Neuron (in vitro differentiated cells): ENCODE measurements at regions not wholly inside any gene's neighbourhood (a gene's known extent, or its start where the extent isn't known, plus 50 kb on each side); places are given as distances from the start of the nearest gene placed in this dataset.
"Not testable (repeated sequence)": the region's sequence is repeated elsewhere in the genome, so short reads cannot be mapped to it uniquely, and the experiment has no call there.

Experiments used
- H2AFZ ChIP-seq: one replicate; pipeline ENCODE4 v1.6.1; 2013; ENCODE audit warnings: low read depth, mild to moderate bottlenecking, inconsistent platforms, low read length, moderate library complexity
- H3K27me3 ChIP-seq: one replicate; pipeline ENCODE4 v1.6.1; 2013; ENCODE audit warnings: low read length; ENCODE audit not compliant: insufficient read depth
- H3K36me3 ChIP-seq: one replicate; pipeline ENCODE4 v1.6.1; 2013; ENCODE audit warnings: low read length; ENCODE audit not compliant: insufficient read depth
- H3K4me1 ChIP-seq: one replicate; pipeline ENCODE4 v1.6.1; 2013; ENCODE audit warnings: low read length; ENCODE audit not compliant: insufficient read depth
- H3K4me3 ChIP-seq: 2 replicates; pipeline ENCODE4 v1.5.1; 2013; ENCODE audit warnings: mild to moderate bottlenecking, low read length, moderate library complexity
- H3K9me3 ChIP-seq: one replicate; pipeline ENCODE4 v1.6.1; 2013; ENCODE audit warnings: low read length

DNA sequence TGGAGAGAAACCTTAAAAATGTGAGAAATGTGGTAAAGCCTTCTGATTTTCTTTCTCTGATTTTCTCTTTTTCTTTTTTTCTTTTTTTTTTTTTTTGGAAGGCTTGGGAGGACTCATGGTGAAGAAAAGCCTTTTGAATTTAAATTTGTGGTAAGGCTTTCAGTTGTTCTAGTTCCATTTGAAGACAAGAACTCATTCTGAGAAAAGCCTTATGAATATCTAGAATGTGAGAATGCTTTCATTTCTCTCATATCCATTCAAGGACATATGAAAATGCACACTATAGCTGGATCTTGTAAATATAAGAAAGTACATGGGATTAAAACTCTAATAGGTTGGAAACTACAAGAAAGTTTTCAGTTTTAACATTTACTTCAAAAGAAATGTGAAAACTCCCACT is 1045.2 kb upstream of the NRXN1 start:
- Histone ChIP-seq H3K9me3 (no peaks in the 10 kb centered on the region), H3K4me3 (no peak overlapping the region), H3K27me3 (no peaks in the 10 kb centered on the region), H3K4me1 (no peaks in the 10 kb centered on the region), H2AFZ (no peak overlapping the region), H3K36me3 (no peaks in the 10 kb centered on the region)

DNA sequence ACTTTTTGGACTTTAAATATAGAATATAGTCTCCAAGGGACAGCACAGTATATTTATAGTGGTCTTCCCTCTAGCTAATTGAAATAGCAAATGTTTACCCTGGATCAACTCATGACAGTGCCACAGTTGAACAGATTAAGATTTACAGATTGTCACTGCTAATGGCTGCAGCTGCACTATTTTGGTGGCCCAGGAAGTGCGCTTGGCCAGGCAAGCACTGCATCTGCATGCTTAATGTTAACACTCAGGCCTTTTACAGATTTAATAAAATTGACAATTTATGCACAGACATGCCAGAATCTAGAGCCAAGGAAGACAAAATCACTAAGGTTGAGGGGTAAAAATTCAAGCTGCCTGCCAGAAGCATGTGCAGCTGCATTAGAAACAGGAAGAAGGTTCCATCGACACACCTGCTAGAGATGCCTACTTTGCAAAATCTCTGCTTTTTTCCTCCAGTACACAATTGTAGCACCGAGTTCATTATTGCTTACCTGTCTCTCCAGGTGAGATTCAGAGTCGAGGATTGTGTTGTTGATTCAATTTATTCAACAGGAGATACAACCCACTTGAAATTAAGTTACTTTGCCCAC is 1042.3 kb upstream of the NRXN1 start:
- Histone ChIP-seq H3K27me3 (no peaks in the 10 kb centered on the region), H2AFZ (no peak overlapping the region), H3K36me3 (no peaks in the 10 kb centered on the region), H3K9me3 (no peaks in the 10 kb centered on the region), H3K4me1 (no peaks in the 10 kb centered on the region), H3K4me3 (no peak overlapping the region)

DNA sequence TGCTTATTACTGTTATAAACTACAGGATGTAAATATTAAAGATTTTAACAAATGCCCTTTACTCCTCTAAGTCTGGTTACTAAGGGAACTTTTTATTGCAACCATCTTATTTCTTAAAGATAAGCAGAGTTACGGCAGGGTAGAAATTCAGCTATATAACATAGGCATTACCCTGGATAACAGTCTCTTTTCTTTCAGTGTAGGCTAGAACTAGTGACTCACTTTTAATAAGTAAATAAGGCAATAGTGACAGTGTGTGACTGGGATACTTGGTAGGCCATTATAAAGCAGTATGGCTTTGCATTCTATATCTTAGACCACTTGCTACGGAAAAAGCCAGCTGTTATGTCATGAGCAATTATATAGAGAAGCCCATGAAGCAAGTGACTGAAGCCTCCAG is 1041.0 kb upstream of the NRXN1 start:
- no peaks in the 10 kb centered on the region for H3K4me1 ChIP-seq
- H3K4me3 ChIP-seq = no peak overlapping the region
- H3K27me3 ChIP-seq = no peaks in the 10 kb centered on the region
- no peaks in the 10 kb centered on the region for H3K36me3 ChIP-seq
- H2AFZ ChIP-seq = no peak overlapping the region
- H3K9me3 ChIP-seq = no peaks in the 10 kb centered on the region

DNA sequence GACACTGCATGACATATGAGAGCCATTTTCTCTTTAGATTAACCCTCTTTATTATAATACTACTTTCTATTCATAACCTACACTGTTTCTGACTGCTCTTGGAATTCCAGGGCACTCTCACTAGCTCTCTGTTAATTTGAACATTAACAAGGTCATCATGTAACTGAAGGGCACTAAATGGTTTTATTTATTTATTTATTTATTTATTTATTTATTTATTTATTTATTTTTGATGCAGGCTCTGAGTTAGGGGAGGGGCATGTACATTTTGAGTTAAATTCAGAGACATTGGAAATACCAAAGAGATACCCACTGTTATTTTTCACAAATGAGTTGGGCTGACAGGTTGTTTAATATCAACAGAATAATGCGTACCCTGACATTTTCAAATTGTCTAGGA is 1038.7 kb upstream of the NRXN1 start:
- H3K4me1 ChIP-seq = no peaks in the 10 kb centered on the region
- H3K4me3 ChIP-seq = no peak overlapping the region
- H3K9me3 ChIP-seq = no peaks in the 10 kb centered on the region
- no peak overlapping the region for H2AFZ ChIP-seq
- H3K36me3 ChIP-seq = no peaks in the 10 kb centered on the region
- no peaks in the 10 kb centered on the region for H3K27me3 ChIP-seq

DNA sequence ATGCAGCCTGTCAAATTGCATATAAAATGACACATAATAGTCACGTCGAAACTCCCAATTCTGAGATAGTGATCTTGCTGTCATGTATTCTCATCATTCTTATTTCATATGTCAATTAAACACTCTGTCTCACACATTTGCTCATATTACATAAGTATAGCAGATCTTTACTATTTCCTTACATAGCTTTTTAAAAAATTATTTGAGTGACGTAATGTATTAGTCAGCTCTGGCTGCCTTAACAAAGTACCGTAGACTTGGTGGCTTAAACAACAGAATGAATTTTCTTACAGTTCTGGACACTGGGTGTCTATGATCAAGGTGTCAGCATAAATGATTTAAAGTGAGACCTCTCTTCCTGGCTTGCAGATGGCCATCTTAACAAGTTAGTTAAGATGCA is 1032.3 kb upstream of the NRXN1 start:
- H3K9me3 ChIP-seq = no peaks in the 10 kb centered on the region
- no peaks in the 10 kb centered on the region for H3K27me3 ChIP-seq

DNA sequence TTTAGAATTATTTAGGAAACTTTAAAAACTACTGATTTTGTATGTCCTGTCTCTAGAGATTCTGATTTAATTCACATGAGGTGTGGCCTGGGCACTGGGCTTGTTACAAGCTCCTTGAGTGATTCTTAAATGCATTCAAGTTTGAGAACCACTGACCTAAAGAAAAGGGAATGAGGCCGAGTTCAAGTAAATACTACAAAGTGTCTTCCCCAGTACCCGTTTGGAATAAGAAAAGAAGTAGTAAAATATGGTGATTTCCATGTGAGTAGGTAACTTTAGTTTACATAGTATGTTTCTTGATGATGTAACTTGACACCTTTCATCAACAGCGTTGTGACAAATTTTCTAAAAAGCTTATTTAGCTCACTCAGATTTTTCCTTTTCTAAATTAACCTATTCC is 1022.9 kb upstream of the NRXN1 start:
- Histone ChIP-seq H2AFZ (no peak overlapping the region), H3K36me3 (no peaks in the 10 kb centered on the region)

More for the DNA sequence above, 1032.3 kb upstream of the NRXN1 start:
- no peaks in the 10 kb centered on the region for H3K36me3 ChIP-seq
- no peak overlapping the region for H3K4me3 ChIP-seq
- H3K4me1 ChIP-seq = no peaks in the 10 kb centered on the region
- no peak overlapping the region for H2AFZ ChIP-seq

DNA sequence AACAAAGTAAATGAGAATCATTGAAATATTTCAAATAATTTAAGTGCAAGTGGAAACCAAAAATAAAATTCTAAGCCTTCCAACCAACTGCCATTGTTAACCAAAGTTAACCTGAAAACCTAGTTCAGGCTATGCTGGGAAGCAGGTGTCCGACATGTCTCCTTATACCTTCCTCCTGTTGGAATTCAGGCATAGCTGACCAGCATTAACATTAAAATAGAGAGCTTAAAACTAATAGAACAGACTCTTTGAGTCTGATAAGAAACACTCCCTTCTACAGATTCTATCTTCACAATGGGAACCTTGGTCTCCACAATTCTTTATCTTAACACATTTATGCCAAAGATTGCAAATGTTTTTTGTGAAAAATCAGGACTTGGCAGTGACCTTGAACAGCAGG is 1004.9 kb upstream of the NRXN1 start:
- no peaks in the 10 kb centered on the region for H3K27me3 ChIP-seq
- H2AFZ ChIP-seq = no peak overlapping the region

More for the DNA sequence above, 1022.9 kb upstream of the NRXN1 start:
- H3K27me3 ChIP-seq = no peaks in the 10 kb centered on the region
- H3K9me3 ChIP-seq = peaks cover 4% of the 10 kb centered on the region
- H3K4me3 ChIP-seq = no peak overlapping the region
- no peaks in the 10 kb centered on the region for H3K4me1 ChIP-seq

DNA sequence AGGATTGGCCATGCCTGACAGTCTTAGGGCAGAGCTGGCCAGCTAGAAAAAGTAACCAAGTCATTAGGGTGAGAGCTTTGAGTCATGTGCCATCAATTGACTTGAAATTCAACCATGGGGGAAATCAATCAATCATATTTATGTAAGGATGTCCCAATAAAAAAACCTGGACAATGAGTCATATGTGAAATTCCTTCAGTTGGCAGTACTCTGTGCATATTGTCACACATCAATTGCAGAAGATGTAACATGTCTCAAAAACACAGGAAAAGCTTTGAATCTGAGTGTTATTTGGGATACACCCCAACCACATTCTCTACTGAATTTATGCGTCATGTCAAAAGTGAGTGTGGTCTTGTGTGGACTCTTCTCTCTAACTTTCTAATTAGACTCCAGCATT is 1004.1 kb upstream of the NRXN1 start:
- Histone ChIP-seq H3K9me3 (no peaks in the 10 kb centered on the region), H3K36me3 (no peaks in the 10 kb centered on the region), H3K4me1 (no peaks in the 10 kb centered on the region), H2AFZ (no peak overlapping the region), H3K4me3 (no peak overlapping the region), H3K27me3 (no peaks in the 10 kb centered on the region)

More for the DNA sequence above, 1004.9 kb upstream of the NRXN1 start:
- no peaks in the 10 kb centered on the region for H3K36me3 ChIP-seq
- H3K4me3 ChIP-seq = no peak overlapping the region
- no peaks in the 10 kb centered on the region for H3K9me3 ChIP-seq
- H3K4me1 ChIP-seq = no peaks in the 10 kb centered on the region

DNA sequence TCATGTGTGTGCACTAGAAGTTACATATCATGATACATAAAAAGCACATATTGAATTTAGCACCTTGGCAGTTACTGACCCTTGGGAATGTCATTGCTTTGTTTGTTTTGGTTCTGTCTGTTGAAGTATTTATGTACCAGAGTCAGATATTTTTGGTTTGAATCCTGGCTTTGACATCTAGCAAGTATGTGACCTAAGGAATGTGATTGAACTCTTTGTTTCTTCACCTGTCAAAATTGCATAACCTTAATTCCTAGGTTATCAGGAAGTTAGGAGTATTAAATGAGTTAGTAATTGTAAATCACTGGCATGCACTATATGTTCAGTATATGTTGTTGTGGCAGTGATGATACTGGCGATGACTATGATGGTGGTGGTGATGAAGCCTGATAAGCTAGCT is 1003.5 kb upstream of the NRXN1 start:
- Histone ChIP-seq H3K27me3 (no peaks in the 10 kb centered on the region), H3K36me3 (no peaks in the 10 kb centered on the region), H3K4me3 (no peak overlapping the region), H3K9me3 (no peaks in the 10 kb centered on the region), H2AFZ (no peak overlapping the region), H3K4me1 (no peaks in the 10 kb centered on the region)

DNA sequence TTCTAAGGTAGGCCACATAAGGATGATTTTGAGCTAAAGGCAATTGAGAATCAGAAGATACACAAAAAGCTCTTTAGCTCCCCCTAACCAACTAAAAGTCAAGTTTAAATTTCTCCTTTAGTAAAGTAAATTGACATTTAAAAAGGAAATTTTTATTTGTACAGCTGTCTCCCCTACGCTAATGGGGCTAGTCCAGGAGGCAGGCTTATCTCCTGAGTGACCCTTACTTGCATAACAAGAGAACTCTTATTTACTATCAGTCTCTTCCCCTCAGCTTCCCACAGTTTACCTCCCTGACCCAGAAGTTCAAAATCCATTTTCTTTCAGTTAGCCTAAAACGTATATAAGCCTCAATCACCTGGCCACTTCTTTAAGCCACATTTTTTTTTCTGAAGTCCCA is 1002.8 kb upstream of the NRXN1 start:
- Histone ChIP-seq H2AFZ (no peak overlapping the region), H3K4me1 (no peaks in the 10 kb centered on the region), H3K4me3 (no peak overlapping the region), H3K9me3 (no peaks in the 10 kb centered on the region), H3K27me3 (no peaks in the 10 kb centered on the region), H3K36me3 (no peaks in the 10 kb centered on the region)

DNA sequence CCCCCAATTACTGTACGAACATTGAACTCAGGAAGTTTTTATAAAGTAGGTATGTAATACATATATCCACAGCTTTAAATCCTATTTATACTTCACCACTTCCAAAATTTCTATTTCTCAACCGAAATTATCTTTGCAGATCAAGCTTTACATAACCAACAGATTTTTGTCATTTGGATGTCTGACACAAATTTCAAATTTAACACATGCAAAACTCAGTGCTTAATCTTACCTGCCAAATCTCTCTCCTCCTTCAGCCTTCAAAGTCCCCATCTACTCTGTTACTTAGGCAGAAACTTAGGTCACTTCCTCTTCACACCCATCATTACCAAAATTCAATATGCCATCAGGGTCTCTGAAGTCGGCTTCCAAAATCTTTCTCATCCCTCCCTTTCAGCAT is 990.1 kb upstream of the NRXN1 start:
- Histone ChIP-seq H3K9me3 (no peaks in the 10 kb centered on the region), H3K4me1 (no peaks in the 10 kb centered on the region), H2AFZ (no peak overlapping the region), H3K36me3 (no peaks in the 10 kb centered on the region), H3K27me3 (no peaks in the 10 kb centered on the region), H3K4me3 (no peak overlapping the region)

DNA sequence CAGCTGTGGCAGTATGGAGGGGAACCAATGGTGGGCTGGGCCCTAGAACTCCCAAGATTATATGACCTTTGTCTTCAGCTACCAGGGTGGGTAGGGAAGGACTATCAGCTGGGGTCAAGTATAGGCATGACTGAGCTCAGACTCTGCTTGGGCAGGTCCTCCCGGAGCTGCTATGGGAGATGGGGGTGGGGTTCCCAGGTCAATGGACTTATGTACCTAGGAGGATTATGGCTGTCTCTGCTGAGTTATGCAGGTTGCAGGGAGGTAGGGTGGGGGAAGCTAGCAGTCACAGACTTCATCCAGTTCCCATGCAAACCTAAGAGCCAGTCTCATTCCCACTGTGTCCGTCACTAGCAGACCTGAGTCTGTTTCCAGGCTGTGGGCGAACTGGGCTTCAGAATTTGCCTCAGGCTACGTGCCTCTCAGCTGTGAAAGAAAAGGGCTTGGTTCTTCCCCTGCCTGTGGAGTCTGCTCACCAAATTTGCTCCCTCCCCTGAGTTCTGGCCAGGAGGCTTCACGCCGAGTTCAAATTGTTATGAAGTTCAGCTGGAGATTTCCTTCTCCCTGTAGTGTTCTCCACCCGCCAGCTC is 985.8 kb upstream of the NRXN1 start:
- Histone ChIP-seq H3K36me3 (no peaks in the 10 kb centered on the region), H3K4me1 (no peaks in the 10 kb centered on the region), H3K4me3 (no peak overlapping the region), H2AFZ (no peak overlapping the region), H3K27me3 (no peaks in the 10 kb centered on the region), H3K9me3 (no peaks in the 10 kb centered on the region)

DNA sequence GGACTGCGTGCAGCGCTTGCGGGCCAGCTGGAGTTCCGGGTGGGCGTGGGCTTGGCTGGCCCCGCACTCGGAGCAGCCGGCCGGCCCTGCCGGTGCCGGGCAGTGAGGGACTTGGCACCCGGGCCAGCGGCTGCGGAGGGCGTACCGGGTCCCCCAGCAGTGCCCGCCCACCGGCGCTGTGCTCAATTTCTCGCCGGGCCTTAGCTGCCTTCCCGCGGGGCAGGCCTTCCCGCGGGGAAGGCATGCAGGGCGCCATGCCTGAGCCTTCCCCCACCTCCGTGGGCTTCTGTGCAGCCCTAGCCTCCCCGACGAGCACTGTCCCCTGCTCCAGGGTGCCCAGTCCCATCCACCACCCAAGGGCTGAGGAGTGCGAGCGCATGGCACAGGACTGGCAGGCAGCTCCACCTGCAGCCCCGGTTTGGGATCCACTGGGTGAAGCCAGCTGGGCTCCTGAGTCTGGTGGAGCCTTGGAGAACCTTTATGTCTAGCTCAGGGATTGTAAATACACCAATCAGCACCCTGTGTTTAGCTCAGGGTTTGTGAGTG is 975.0 kb upstream of the NRXN1 start:
- H3K4me3 ChIP-seq, H3K27me3 ChIP-seq, H3K4me1 ChIP-seq, H2AFZ ChIP-seq, H3K36me3 ChIP-seq, H3K9me3 ChIP-seq: not testable (repeated sequence)
